GM18502 (cell line): ENCODE measurements at regions not wholly inside any gene's neighbourhood (a gene's known extent, or its start where the extent isn't known, plus 50 kb on each side); places are given as distances from the start of the nearest gene placed in this dataset.
A peak's percentile ranks its signal among the peaks of the same experiment; 100 is the strongest.

Experiments
- ATAC-seq: cut with Tn5 transposase; IDR thresholded peaks from one replicate; pipeline ENCODE4 v1.9.1; 2021; ENCODE audit warnings: mild to moderate bottlenecking; ENCODE audit not compliant: unreplicated experiment, poor library complexity

- no peak for ATAC-seq
Measured at GRCh38 chr2:217459680-217460405, 543.0 kb downstream of the TNS1 start.

DNA sequence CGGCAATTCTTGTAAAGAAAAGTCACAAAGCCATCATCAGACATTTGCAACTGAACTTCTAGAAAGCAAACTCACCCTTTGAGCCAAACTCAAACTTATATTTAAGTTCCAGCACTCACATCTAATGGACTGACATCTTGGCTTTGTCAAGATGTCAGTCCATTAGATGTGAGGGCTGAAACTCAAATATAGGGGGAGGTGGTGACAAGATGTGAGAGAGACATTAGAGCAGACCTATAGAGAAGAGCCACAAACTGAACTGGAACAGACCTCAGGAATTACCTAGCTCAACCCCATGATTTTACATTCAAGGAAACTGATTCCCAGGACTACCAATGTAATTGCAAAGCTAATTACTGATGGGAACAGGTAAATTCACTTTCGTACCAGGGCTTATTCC, 543.8 kb downstream of the TNS1 start:
- ATAC-seq, result no peak

GRCh38 chr2:217456016-217456415, 546.8 kb downstream of the TNS1 start:
- ATAC-seq, result no peak

GRCh38 chr2:217452928-217453327, 549.9 kb downstream of the TNS1 start:
- ATAC-seq, result no peak

GRCh38 chr2:217451666-217452065, 551.1 kb downstream of the TNS1 start:
- ATAC-seq, result no peak

- no peak for ATAC-seq
Measured at GRCh38 chr2:217449444-217449843, 553.4 kb downstream of the TNS1 start.

DNA sequence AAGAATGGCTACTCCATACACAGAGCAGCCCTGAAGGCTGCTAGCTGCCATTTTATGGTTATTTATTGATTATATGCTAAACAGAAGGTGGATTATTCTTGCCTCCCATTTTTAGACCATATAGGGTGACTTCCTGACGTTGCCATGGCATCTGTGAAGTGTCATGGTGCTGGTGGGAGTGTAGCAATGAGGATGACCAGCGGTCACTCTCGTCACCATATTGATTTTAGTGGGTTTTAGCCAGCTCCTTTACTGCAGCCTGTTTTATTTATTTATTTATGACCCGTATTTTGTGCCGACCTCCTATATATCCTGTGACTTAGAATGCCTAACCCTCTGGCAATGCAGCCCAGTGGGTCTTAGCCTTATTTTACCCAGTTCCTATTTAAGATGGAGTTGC, 553.9 kb downstream of the TNS1 start:
- ATAC-seq, result no peak

DNA sequence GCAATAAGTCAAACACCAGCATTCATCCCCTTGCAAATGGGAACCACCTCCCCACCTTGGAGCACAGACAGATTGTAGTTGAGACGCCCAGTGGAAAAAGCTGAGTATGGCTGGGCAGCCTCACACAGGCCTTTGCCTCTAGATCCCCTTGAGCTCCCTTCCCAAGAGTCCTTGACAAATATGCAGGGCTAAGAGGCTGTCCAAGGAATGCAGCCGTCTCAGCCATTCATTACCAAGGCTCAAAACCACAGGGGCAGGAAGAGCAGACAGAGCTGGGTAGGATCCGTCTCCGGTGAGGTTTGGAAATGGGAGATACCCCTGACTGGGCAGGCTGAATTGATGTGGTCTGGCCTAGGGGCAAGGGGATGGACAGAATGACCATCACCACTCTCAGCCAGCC, 557.1 kb downstream of the TNS1 start:
- no peak for ATAC-seq

DNA sequence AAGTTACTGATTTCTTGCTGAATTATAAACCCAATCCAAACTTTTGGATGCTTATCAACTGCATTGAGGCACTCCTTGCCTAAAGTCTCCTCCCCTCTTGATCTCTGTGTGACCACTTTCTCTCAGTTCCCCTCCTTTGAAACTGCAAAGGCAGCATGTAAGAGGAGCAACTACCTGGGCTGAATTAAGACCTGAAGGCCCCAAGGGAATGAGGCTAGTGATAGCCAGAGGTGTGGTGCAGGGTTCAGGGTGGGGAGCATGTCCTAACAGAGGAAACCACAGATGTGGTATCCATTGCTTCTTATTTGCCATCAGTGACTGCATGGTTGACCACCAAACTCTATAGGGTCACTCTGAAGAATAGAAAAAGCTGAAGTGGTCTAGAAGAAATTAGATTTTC, 557.9 kb downstream of the TNS1 start:
- ATAC-seq, result peak; percentile 49

DNA sequence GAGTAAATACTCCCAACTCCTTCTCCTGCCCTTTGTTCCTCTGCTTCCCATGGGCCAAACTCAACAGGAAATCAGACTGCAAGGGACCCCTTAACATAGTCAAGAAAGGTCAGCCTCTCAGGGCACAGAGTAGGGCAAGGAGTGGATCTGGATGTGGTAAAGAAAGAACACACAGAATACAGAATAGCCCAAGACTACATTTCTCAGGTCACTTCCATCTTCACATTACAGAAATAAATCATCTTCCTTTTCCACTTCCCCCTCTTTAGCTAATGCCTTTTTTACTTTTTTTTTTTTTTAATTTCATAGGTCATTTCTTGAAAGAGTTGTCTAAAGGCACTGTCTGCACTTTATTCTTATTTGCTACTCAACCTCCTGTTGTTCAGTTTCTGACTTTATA, 558.3 kb downstream of the TNS1 start:
- ATAC-seq, result no peak

DNA sequence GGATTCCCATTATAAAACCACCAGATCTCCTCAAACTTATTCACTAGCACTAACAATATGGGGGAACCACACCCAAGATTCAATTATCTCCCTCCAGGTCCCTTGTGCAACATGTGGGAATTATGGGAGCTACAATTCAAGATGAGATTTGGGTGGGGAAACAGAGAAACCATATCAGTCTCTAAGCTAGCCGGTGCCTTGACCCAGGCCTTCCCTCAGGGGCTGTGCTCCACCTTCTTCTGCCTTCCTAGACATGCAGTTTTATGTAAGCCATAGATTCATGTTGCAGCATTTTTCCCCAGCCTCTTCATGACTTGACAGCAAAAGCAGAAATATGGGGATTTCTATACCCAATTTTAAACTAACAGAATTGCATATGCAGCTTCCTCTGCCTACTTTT, 559.2 kb downstream of the TNS1 start:
- no peak for ATAC-seq

DNA sequence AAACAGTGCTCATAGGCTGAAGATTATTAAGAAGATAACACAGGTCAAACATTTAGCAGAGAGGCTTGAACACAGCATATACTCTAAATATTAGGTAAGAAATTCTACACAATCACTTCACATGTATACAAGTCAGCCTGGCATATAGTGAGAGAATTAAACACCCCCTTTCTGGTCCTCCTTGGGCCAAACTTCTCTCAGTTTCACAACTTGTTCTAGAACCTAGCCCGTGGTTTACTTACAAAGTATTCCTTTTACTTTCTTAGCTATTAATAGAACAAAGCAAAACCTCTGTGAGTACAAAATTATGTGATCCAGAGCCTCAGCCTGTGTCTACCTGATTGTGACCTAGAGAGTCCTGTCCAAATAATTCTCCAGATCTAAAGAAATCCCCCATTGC, 562.8 kb downstream of the TNS1 start:
- ATAC-seq, result peak; percentile 89

GRCh38 chr2:217438821-217439220, 564.0 kb downstream of the TNS1 start:
- peak; percentile 46 for ATAC-seq

GRCh38 chr2:217438136-217438535, 564.7 kb downstream of the TNS1 start:
- no peak for ATAC-seq

DNA sequence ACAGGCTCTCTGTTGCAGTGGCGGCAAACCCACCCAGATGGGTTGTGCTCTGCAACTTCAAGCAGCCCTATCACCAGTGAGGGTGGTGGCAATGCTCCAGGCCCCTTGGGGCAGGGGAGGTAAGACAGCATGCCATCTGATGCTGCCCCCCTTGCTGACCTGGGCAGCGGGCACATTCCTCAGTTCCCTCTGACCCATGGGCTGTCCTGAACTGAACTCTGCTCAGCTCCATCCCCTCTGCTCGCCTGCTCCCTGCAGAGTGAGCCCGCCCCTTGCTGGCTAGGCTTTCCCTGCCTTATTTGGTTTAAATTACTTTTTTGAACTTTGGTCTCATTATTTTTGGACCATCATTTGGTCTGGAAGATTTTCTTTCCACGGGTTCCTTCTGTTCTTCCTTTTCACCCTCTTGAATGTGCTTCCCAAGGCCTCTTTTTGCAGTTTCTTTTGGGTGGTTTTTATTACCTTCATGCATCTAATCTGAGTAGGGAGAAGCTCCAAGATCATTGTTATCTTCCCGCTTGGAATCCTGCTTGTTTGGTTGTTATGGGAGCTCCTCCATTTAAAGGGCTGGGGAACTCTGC, 565.4 kb downstream of the TNS1 start:
- ATAC-seq, result no peak

GRCh38 chr2:217436386-217436785, 566.4 kb downstream of the TNS1 start:
- ATAC-seq, result no peak

GRCh38 chr2:217434180-217434975, 568.4 kb downstream of the TNS1 start:
- peak; percentile 99 for ATAC-seq

DNA sequence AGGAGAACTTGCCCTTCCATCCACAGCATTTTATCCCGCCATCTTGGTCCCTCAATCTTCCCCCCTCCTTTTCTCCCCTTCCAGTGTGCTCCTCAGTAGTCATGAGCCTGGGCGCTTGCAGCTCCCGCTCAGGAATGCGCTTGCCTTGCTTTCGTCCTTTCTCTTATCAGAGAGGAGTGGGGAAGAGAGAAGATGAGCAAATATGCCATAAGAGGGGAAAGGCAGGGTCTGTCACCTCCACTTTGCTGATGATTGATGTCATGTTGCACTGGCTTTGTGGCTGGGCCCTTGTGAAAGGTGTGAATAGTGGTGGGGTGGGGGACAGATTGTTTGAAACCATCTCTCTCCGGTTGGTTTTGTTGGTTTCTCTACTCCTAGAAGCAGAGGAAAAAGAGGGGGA, 569.3 kb downstream of the TNS1 start:
- no peak for ATAC-seq

DNA sequence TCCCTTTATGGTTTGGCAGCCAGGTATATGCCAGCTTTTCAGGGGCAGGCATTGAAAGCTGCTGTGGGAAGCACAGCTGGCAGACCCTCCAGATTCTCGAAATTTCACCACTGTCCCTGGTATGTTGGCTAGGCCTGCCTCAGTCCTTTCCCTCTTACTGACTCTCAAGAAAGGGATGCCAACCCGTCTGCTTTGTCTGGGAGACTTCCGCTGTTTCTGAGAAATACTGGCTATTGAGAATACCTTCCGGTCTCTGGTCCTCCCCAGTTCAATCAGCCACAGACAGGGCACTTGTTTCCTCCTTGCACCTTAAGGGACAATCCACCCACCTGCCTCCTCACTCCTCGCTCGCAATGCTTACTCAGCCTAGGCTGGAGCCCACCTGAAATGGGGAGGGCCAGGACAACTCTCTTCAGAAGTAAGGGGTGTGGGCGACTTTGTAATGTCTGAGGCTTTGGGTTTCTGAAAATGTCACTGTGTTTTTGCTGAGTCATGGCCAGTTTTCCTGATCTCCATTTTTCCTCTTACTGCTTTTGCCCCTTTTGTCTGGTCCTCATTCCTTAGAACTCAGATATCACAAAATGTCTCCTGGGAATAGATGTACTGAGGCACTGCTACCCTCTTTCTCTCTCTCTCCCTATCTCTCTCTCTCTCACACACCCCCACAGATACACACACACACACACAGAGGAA, 571.1 kb downstream of the TNS1 start:
- ATAC-seq, result no peak

GRCh38 chr2:217430916-217431576, 571.2 kb upstream of the TNP1 start:
- no peak for ATAC-seq
